ENCODE measurements at regions not wholly inside any gene's neighbourhood (a gene's known extent, or its start where the extent isn't known, plus 50 kb on each side); places are given as distances from the start of the nearest gene placed in this dataset.
A peak's percentile ranks its signal among the peaks of the same experiment; 100 is the strongest.

DNA sequence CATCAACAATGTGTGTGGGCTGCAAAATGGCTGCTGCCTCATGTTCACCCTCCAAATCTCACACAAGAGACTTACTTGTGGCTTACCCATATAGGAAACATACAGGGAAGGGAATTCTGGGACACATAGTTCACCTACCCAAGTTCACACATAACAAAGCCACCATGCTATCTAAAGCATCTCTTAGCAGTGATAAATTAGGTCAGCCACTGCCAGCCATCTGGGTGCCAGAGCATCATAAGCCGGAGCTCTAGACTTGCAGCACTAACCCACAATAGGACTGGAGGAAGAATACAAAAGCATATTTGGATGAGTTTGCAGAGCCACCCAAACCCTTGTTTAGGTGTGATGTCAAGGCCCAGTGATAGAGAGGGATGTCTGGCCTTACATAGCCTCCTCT is 321.7 kb downstream of the SEC16B start:
- Histone ChIP-seq H3K4ac (ENCODE audit: low read length) (no peak overlapping the region), H3K9ac (ENCODE audit: low read depth, low read length, poor library complexity) (no peak overlapping the region), H3K27ac (replicated peaks; ENCODE audit: low read length) (no peak overlapping the region), H2BK120ac (ENCODE audit: low read depth, low read length) (no peak overlapping the region), H3K27me3 (ENCODE audit: control insufficient read depth in 3 of 3, insufficient read depth in 3 of 3, low read depth in 1 of 3, low read length in 3 of 3) (no peaks in the 10 kb centered on the region), H2AK5ac (ENCODE audit: low read depth, low read length) (no peak overlapping the region), H2AFZ (ENCODE audit: low read length) (no peak overlapping the region), H3K36me3 (replicated peaks in 1 of 2; ENCODE audit: control insufficient read depth in 2 of 2, insufficient read depth in 2 of 2, low read length in 2 of 2) (no peaks in the 10 kb centered on the region), H4K91ac (ENCODE audit: low read depth, low read length, poor library complexity) (no peak overlapping the region), H3K18ac (ENCODE audit: low read length) (no peak overlapping the region), H2BK5ac (ENCODE audit: low read length) (no peak overlapping the region), H3K9me3 (replicated peaks in 1 of 2; ENCODE audit: control insufficient read depth in 2 of 2, insufficient read depth in 1 of 2, low read depth in 1 of 2, low read length in 2 of 2) (peaks cover 0 to 3% of the 10 kb centered on the region in 2 donors), H3K23ac (ENCODE audit: low read depth, low read length, poor library complexity) (no peak overlapping the region), H3K4me3 (ENCODE audit: low read length in 2 of 2) (no peak overlapping the region), H3K4me1 (ENCODE audit: control insufficient read depth in 2 of 2, insufficient read depth in 1 of 2, low read depth in 1 of 2, low read length in 2 of 2) (no peaks in the 10 kb centered on the region), H3K79me1 (ENCODE audit: low read depth, low read length) (no peaks in the 10 kb centered on the region), H2BK12ac (ENCODE audit: low read length) (no peak overlapping the region), H2BK15ac (ENCODE audit: low read length) (no peak overlapping the region), H4K8ac (ENCODE audit: low read depth, low read length) (no peak overlapping the region), H3K14ac (ENCODE audit: low read length) (no peak overlapping the region), H3K4me2 (ENCODE audit: insufficient read depth, low read length, poor library complexity, severe bottlenecking) (no peak overlapping the region)
- WGBS, 2 donors (ENCODE audit: extremely low coverage in 2 of 2, insufficient read length in 2 of 2, insufficient replicate concordance in 1 of 2) = no CpG with 5 or more reads among the region's 1 CpG
- no peak for DNase-seq (ENCODE audit: low spot score)

DNA sequence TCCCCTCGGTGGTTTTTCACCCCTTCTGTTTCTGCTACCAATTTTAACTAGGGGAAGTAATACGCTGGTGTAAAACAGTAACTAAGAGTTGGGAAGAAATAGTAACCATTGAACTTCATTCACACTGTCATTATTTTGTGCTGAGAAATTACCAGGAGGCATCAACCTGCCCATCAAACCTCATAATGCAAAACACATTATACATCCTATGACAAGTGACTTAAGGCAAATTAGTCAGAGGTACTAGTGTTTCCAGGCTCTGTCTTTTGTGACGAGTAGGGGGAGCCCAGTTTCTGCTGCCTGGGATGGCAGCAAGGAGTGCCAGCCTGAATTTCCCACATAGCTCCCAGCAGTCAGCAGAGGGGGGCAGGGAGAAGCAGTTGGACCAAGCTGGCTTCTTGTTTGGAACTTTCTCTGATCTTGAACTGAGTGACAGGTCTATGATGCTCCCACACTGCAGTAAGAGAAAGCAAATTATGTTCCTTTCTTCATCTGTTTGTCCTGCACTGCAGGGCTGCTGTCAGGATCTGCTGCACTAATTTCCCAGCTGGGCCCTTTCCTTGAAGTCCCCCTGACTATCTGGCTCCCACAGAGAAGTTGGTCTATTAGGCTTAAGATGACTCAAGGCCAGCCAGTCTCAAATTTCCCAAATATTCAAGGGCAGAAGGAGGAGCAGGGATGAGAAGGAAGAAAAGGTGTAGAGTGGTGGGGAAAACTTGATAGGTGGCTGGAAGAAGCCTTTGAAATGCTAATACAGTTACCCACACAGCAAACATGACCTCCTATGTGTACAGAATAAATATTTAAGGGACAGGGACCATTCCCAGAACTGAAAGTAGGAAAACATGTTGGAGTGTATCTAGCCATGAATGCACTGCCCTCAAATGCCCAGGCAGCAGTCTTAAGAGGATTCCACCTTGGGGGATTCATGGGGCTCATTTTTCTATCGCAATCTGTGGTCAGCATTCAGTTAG is 322.8 kb downstream of the SEC16B start:
- no peak overlapping the region for H3K14ac ChIP-seq (ENCODE audit: low read length)
- H4K8ac ChIP-seq (ENCODE audit: low read depth, low read length) = no peak overlapping the region
- no peak overlapping the region for H3K27ac ChIP-seq (replicated peaks; ENCODE audit: low read length)
- DNase-seq (ENCODE audit: low spot score) = no peak
- no peak overlapping the region for H4K91ac ChIP-seq (ENCODE audit: low read depth, low read length, poor library complexity)
- no peak overlapping the region for H2AFZ ChIP-seq (ENCODE audit: low read length)
- no peak overlapping the region for H2BK15ac ChIP-seq (ENCODE audit: low read length)
- H3K4me1 ChIP-seq (ENCODE audit: control insufficient read depth in 2 of 2, insufficient read depth in 1 of 2, low read depth in 1 of 2, low read length in 2 of 2) = no peaks in the 10 kb centered on the region
- H2BK120ac ChIP-seq (ENCODE audit: low read depth, low read length) = no peak overlapping the region
- no peak overlapping the region for H3K4me2 ChIP-seq (ENCODE audit: insufficient read depth, low read length, poor library complexity, severe bottlenecking)
- H2BK12ac ChIP-seq (ENCODE audit: low read length) = no peak overlapping the region
- peaks cover 0 to 3% of the 10 kb centered on the region in 2 donors for H3K9me3 ChIP-seq (replicated peaks in 1 of 2; ENCODE audit: control insufficient read depth in 2 of 2, insufficient read depth in 1 of 2, low read depth in 1 of 2, low read length in 2 of 2)
- H3K79me1 ChIP-seq (ENCODE audit: low read depth, low read length) = no peaks in the 10 kb centered on the region
- H2AK5ac ChIP-seq (ENCODE audit: low read depth, low read length) = no peak overlapping the region
- no peak overlapping the region for H3K4ac ChIP-seq (ENCODE audit: low read length)
- H3K23ac ChIP-seq (ENCODE audit: low read depth, low read length, poor library complexity) = no peak overlapping the region
- no peaks in the 10 kb centered on the region for H3K36me3 ChIP-seq (replicated peaks in 1 of 2; ENCODE audit: control insufficient read depth in 2 of 2, insufficient read depth in 2 of 2, low read length in 2 of 2)
- H3K18ac ChIP-seq (ENCODE audit: low read length) = no peak overlapping the region
- H3K9ac ChIP-seq (ENCODE audit: low read depth, low read length, poor library complexity) = no peak overlapping the region
- no peaks in the 10 kb centered on the region for H3K27me3 ChIP-seq (ENCODE audit: control insufficient read depth in 3 of 3, insufficient read depth in 3 of 3, low read depth in 1 of 3, low read length in 3 of 3)
- WGBS, 2 donors (ENCODE audit: extremely low coverage in 2 of 2, insufficient read length in 2 of 2, insufficient replicate concordance in 1 of 2) = no CpG with 5 or more reads among the region's 4 CpGs
- H2BK5ac ChIP-seq (ENCODE audit: low read length) = no peak overlapping the region
- no peak overlapping the region for H3K4me3 ChIP-seq (ENCODE audit: low read length in 2 of 2)

DNA sequence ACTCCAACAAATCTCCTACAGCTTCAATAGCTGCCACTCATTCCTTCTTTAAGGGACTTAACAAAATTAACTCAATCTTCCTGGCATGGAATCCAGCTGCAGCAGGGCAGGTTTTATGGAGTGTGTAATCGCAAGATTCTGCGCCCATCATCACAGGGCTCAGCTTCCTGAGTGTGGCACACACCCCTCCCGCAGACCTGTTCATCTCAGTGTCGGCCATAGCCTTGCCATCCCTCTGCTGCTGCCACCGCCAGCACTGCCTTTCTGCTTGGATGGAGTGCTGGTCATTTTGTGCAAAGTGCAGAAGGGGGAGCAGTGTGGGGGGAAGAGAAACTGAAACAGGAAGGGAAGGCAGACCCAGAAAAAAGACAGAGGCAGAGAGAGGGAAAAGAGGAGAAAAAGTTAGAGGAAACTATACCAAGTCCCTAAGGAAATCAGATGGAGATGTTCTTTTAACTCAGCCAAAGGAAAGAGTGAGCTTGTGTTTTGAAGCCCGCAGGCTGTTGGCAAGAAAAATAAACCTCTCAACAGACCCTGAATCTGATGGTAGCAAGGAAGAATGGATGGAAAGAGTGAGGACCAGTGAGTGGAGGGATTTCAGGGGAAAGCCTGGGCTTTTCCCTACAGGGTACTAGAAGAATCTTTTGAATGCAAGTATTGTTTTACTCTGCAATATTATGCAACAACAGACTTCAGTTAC is 324.2 kb downstream of the SEC16B start:
- Histone ChIP-seq H3K4ac (ENCODE audit: low read length) (no peak overlapping the region), H3K9me3 (replicated peaks in 1 of 2; ENCODE audit: control insufficient read depth in 2 of 2, insufficient read depth in 1 of 2, low read depth in 1 of 2, low read length in 2 of 2) (peaks cover 0 to 3% of the 10 kb centered on the region in 2 donors), H3K4me3 (ENCODE audit: low read length in 2 of 2) (no peak overlapping the region), H3K18ac (ENCODE audit: low read length) (peak overlapping the region; percentile 5), H2AFZ (ENCODE audit: low read length) (no peak overlapping the region), H2BK120ac (ENCODE audit: low read depth, low read length) (no peak overlapping the region), H4K91ac (ENCODE audit: low read depth, low read length, poor library complexity) (no peak overlapping the region), H3K14ac (ENCODE audit: low read length) (no peak overlapping the region), H3K23ac (ENCODE audit: low read depth, low read length, poor library complexity) (no peak overlapping the region), H3K36me3 (replicated peaks in 1 of 2; ENCODE audit: control insufficient read depth in 2 of 2, insufficient read depth in 2 of 2, low read length in 2 of 2) (no peaks in the 10 kb centered on the region), H3K9ac (ENCODE audit: low read depth, low read length, poor library complexity) (no peak overlapping the region), H2AK5ac (ENCODE audit: low read depth, low read length) (no peak overlapping the region), H3K4me1 (ENCODE audit: control insufficient read depth in 2 of 2, insufficient read depth in 1 of 2, low read depth in 1 of 2, low read length in 2 of 2) (no peaks in the 10 kb centered on the region), H3K27ac (replicated peaks; ENCODE audit: low read length) (no peak overlapping the region), H3K27me3 (ENCODE audit: control insufficient read depth in 3 of 3, insufficient read depth in 3 of 3, low read depth in 1 of 3, low read length in 3 of 3) (no peaks in the 10 kb centered on the region), H2BK12ac (ENCODE audit: low read length) (no peak overlapping the region), H3K79me1 (ENCODE audit: low read depth, low read length) (no peaks in the 10 kb centered on the region), H3K4me2 (ENCODE audit: insufficient read depth, low read length, poor library complexity, severe bottlenecking) (no peak overlapping the region), H2BK15ac (ENCODE audit: low read length) (no peak overlapping the region), H2BK5ac (ENCODE audit: low read length) (no peak overlapping the region), H4K8ac (ENCODE audit: low read depth, low read length) (no peak overlapping the region)
- WGBS, 2 donors (ENCODE audit: extremely low coverage in 2 of 2, insufficient read length in 2 of 2, insufficient replicate concordance in 1 of 2) = no CpG with 5 or more reads among the region's 6 CpGs
- no peak for DNase-seq (ENCODE audit: low spot score)

DNA sequence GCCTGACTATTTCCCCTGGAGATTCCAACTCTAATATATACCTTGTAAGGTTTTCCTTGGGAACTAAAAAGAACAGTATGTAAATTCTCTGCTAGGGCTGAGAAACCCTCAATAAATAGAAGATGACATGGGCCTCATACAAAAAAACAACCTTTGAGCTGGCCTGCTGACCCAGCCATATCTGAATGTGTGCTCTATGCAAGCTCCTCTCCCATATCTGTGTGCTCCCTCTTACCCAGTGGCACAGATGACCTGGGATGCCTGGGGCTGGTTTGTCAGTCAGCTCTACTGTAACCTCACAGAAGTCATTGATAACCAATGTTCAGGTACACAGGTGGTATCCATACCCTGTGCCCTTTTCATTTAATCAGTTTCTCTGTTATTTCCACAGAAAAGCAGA is 329.2 kb downstream of the SEC16B start:
- Histone ChIP-seq H3K4me3 (ENCODE audit: low read length in 2 of 2) (no peak overlapping the region), H3K18ac (ENCODE audit: low read length) (no peak overlapping the region), H3K27me3 (ENCODE audit: control insufficient read depth in 3 of 3, insufficient read depth in 3 of 3, low read depth in 1 of 3, low read length in 3 of 3) (no peaks in the 10 kb centered on the region), H3K79me1 (ENCODE audit: low read depth, low read length) (no peaks in the 10 kb centered on the region), H3K4ac (ENCODE audit: low read length) (no peak overlapping the region), H3K9ac (ENCODE audit: low read depth, low read length, poor library complexity) (no peak overlapping the region), H3K4me1 (ENCODE audit: control insufficient read depth in 2 of 2, insufficient read depth in 1 of 2, low read depth in 1 of 2, low read length in 2 of 2) (no peaks in the 10 kb centered on the region), H2BK120ac (ENCODE audit: low read depth, low read length) (no peak overlapping the region), H2BK15ac (ENCODE audit: low read length) (no peak overlapping the region), H3K4me2 (ENCODE audit: insufficient read depth, low read length, poor library complexity, severe bottlenecking) (no peak overlapping the region), H3K27ac (replicated peaks; ENCODE audit: low read length) (no peak overlapping the region), H2AK5ac (ENCODE audit: low read depth, low read length) (no peak overlapping the region), H3K9me3 (replicated peaks in 1 of 2; ENCODE audit: control insufficient read depth in 2 of 2, insufficient read depth in 1 of 2, low read depth in 1 of 2, low read length in 2 of 2) (no peaks in the 10 kb centered on the region), H3K14ac (ENCODE audit: low read length) (no peak overlapping the region), H2BK5ac (ENCODE audit: low read length) (no peak overlapping the region), H4K8ac (ENCODE audit: low read depth, low read length) (no peak overlapping the region), H2AFZ (ENCODE audit: low read length) (no peak overlapping the region), H4K91ac (ENCODE audit: low read depth, low read length, poor library complexity) (no peak overlapping the region), H3K23ac (ENCODE audit: low read depth, low read length, poor library complexity) (no peak overlapping the region), H3K36me3 (replicated peaks in 1 of 2; ENCODE audit: control insufficient read depth in 2 of 2, insufficient read depth in 2 of 2, low read length in 2 of 2) (no peaks in the 10 kb centered on the region), H2BK12ac (ENCODE audit: low read length) (no peak overlapping the region)
- DNase-seq (ENCODE audit: low spot score) = no peak

Measured in neuronal stem cell (in vitro differentiated cells).